Epithelial cell of prostate (primary cell): ENCODE measurements at regions not wholly inside any gene's neighbourhood (a gene's known extent, or its start where the extent isn't known, plus 50 kb on each side); places are given as distances from the start of the nearest gene placed in this dataset.

ENCODE experiments used
- DNase-seq: peaks from one replicate; pipeline ENCODE4 v3.0.0-alpha.2; 2011; ENCODE audit warnings: low read depth, low spot score
- H3K27ac ChIP-seq: fragments of 450-650 bp; 2 replicates; pipeline ENCODE4 v1.5.1; 2017; ENCODE audit warnings: mild to moderate bottlenecking

- DNase-seq, result no peak
- no peak overlapping the region for H3K27ac ChIP-seq
Measured at GRCh38 chr15:62931650-62932049, 110.9 kb upstream of the TPM1 start.

- no peak for DNase-seq
- H3K27ac ChIP-seq, result no peak overlapping the region
Measured at GRCh38 chr15:62932436-62932835, 110.1 kb upstream of the TPM1 start.

- no peak overlapping the region for H3K27ac ChIP-seq
- no peak for DNase-seq
Measured at GRCh38 chr15:62933386-62933785, 109.2 kb upstream of the TPM1 start.

DNA sequence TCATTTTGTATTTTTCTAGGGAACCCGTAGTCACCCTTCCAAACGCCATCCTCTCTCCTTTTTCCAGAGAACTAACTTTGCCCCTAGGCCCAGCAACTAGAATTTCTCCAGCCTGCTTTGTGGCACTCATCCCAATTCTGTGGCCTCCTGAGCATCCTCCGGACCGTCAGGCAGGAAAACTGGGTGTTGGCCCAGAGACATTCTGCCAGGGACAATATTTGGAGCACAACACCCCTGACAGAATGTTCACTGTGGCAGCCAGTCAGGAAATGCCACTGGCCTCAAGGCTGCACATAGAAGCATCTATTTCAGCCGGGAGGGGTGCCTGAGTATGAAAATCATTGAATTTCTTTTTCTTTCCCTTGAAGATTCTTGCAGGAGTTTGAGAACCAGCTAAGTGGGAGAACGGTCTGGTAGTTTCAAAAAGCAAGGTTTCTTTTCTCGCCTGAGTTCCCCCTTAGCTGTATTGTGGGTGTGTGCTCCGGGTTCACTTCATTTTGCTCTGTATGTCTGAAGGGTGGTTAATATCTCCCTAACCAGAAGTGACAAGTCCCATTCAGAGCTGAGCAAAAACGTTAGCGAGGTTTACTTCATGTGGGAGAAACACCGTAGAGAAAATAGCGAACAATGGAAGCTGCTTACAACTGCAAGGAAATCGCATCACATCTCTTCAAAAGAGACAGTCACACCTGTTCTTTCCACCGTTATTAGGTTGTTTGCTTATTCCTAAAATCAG lies 108.1 kb upstream of the TPM1 start:
- H3K27ac ChIP-seq, result no peak overlapping the region

DNA sequence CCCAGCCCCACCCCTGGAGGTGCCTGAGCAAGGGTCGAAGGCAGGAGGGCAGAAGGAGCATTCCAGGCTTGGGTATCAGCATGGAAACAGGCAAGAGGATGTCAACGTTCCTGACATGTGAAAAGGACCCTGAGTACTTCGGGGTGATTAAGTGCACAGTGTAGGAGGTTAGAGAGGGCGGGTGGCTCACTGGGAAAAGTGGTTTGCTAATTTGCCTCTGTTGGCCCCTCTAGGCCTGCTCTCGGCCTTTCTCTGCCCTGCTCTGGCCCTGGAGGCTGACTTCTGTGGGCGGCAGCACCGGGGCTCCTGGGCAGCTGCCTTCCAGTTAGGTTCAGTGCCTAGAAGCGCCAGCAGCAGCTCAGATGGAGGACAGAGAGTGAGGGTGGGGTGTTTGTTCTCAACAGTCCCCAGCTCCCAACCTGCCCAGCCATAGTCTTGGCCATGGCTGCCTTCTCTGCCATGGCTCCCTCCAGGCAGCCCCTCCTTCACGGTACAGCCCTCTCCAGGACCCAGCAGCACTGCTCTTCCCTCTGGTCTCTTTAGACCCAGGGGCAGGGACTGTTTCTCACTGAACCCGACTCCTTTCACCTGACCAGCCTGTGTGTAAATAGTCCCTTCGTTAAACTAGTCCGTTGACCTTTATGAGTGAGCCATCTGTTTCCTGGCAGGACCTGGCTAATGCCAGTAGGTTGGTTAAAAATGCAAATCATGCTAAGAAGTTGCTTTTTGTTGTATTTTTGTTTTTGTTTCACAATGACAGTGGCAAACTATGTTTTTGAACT lies 107.1 kb upstream of the TPM1 start:
- H3K27ac ChIP-seq, result no peak overlapping the region

More for the DNA sequence above, 108.1 kb upstream of the TPM1 start:
- DNase-seq, result no peak

GRCh38 chr15:62938825-62939224 lies 103.7 kb upstream of the TPM1 start:
- DNase-seq, result no peak
- no peak overlapping the region for H3K27ac ChIP-seq

More for the DNA sequence above, 107.1 kb upstream of the TPM1 start:
- DNase-seq, result no peak

DNA sequence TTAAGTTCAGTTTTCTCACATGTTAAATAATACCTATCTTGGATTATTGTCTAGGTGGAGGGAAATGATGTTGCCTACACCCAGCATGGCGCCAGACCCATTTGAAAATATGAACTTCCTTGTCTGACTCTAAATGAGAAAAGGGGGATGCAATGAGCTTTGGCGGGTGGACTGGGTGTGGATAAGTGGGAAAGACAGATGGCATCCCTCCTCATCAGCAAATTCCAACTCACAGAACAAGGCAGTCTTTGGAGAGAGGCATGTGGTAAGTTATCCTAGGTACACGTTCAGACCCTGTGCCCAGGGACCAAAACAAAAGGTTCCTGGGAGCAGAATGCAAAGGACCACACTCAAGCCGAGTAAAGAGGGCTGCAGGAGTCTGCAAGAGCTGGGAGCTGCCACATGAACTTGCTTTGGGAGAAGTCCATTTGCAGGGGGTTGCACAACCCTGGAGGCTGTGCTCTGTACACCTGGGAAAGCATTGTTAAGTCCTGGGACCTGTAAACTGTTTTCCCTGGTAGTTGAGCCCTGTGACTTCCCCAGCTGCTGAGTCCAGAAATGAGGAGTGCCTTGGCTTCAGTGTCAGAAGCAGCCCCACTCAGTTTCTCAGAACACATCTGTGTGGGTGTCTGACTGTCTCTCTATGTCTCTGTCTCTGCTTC lies 102.3 kb upstream of the TPM1 start:
- H3K27ac ChIP-seq, result peak overlapping the region; percentile 31
- no peak for DNase-seq

GRCh38 chr15:62940755-62941361 lies 101.7 kb upstream of the TPM1 start:
- DNase-seq, result peak; percentile 69
- peak overlapping the region; percentile 31 for H3K27ac ChIP-seq

- DNase-seq, result no peak
Measured at GRCh38 chr15:62941699-62942098, 100.8 kb upstream of the TPM1 start.

GRCh38 chr15:62942428-62942827 lies 100.1 kb upstream of the TPM1 start:
- DNase-seq, result no peak
- H3K27ac ChIP-seq, result no peak overlapping the region

More at GRCh38 chr15:62941699-62942098, 100.8 kb upstream of the TPM1 start:
- no peak overlapping the region for H3K27ac ChIP-seq

DNA sequence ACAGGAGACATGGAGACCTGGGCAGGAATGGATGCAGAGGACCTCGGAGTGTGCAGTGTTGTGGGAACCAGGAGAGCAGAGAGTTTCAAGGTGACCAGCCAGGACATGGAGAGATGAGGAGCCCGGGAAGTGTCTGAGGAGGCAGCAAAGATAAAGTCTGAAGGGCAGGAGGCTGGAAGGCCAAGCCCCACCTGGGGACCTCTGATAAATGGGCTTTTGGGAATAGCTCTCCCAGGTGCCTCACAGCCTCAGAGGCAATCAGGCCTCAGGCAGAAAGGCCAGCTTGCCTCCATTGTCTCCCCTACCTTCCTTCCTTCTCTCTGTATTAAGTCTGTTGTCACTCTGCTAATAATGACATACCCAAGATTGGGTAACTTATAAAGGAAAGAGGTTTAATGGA lies 97.5 kb upstream of the TPM1 start:
- DNase-seq, result no peak
- no peak overlapping the region for H3K27ac ChIP-seq

- no peak for DNase-seq
- H3K27ac ChIP-seq, result no peak overlapping the region
Measured at GRCh38 chr15:62945760-62946159, 96.8 kb upstream of the TPM1 start.

- H3K27ac ChIP-seq, result no peak overlapping the region
- DNase-seq, result no peak
Measured at GRCh38 chr15:62946940-62947339, 95.6 kb upstream of the TPM1 start.

DNA sequence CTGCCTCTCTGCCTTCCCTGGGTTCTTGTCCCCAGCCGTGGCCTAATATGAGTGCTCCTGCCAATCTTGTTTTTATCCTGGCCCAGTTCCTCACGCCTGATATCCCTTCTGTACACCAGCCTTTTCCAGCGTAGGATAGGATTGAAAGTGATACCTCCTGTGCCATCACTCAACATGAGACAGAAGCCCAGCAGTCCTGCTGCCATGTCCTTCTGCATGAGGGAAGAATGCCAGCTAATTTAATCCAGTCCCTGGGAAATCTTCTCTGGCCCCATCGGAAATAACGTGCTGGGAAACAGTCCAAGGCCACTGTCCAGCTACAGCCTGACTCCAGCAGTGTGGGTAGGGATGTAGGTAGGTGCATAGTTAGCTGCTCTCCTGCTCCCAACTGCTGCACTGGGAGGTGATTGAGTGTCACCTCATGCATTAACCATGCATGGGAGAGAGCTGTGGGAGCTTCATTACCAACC lies 92.0 kb upstream of the TPM1 start:
- DNase-seq, result no peak

GRCh38 chr15:62951481-62951880 lies 91.1 kb upstream of the TPM1 start:
- DNase-seq, result no peak
- H3K27ac ChIP-seq, result no peak overlapping the region

More for the DNA sequence above, 92.0 kb upstream of the TPM1 start:
- H3K27ac ChIP-seq, result no peak overlapping the region

- DNase-seq, result no peak
- no peak overlapping the region for H3K27ac ChIP-seq
Measured at GRCh38 chr15:62953021-62953420, 89.5 kb upstream of the TPM1 start.

- H3K27ac ChIP-seq, result no peak overlapping the region
- no peak for DNase-seq
Measured at GRCh38 chr15:62953496-62954045, 89.0 kb upstream of the TPM1 start.

GRCh38 chr15:62957130-62957529 lies 85.4 kb upstream of the TPM1 start:
- DNase-seq, result no peak
- no peak overlapping the region for H3K27ac ChIP-seq

- no peak overlapping the region for H3K27ac ChIP-seq
- DNase-seq, result no peak
Measured at GRCh38 chr15:62958528-62959363, 83.8 kb upstream of the TPM1 start.
